OCI-LY3 (cell line): ENCODE measurements at regions not wholly inside any gene's neighbourhood (a gene's known extent, or its start where the extent isn't known, plus 50 kb on each side); places are given as distances from the start of the nearest gene placed in this dataset.

Source experiments
- H2AFZ ChIP-seq: fragments of 200-600, 300-600 bp; shearing (Covaris generic); 2 replicates; pipeline ENCODE4 v1.6.0; 2014; ENCODE audit warnings: antibody characterized with exemption, low read depth, low read length
- H3K27ac ChIP-seq: fragments of 200-600, 300-600 bp; sonication (generic); 2 replicates; pipeline ENCODE4 v1.5.1; 2014; ENCODE audit warnings: mild to moderate bottlenecking, low read length, moderate library complexity, mixed read lengths
- H3K27me3 ChIP-seq: fragments of 200-600, 300-600 bp; sonication (generic); 2 replicates; pipeline ENCODE4 v1.6.1; 2014; ENCODE audit warnings: low read depth, low read length, mixed read lengths
- H3K36me3 ChIP-seq: fragments of 200-600, 300-600 bp; sonication (generic); replicated peaks from 2 replicates; pipeline ENCODE3; 2014; ENCODE audit warnings: low read depth, low read length, mixed read lengths
- H3K4me1 ChIP-seq: fragments of 300-600, 200-600 bp; sonication (generic); 2 replicates; pipeline ENCODE4 v1.6.1; 2014; ENCODE audit warnings: low read length, mixed read lengths
- H3K4me2 ChIP-seq: fragments of 200-600, 300-600 bp; sonication (generic); 2 replicates; pipeline ENCODE4 v1.6.1; 2014; ENCODE audit warnings: low read length, mixed read lengths
- H3K4me3 ChIP-seq: fragments of 300-600, 200-600 bp; sonication (generic); 2 replicates; pipeline ENCODE4 v1.5.1; 2014; ENCODE audit warnings: antibody characterized with exemption, mild to moderate bottlenecking, low read length, moderate library complexity
- H3K79me2 ChIP-seq: fragments of 300-600, 200-600 bp; shearing (Covaris generic); 2 replicates; pipeline ENCODE4 v1.6.1; 2014; ENCODE audit warnings: mild to moderate bottlenecking, low read length, mixed read lengths
- H3K9ac ChIP-seq: fragments of 300-600, 200-600 bp; shearing (Covaris generic); 2 replicates; pipeline ENCODE4 v1.6.0; 2014; ENCODE audit warnings: mild to moderate bottlenecking, low read length, moderate library complexity
- H3K9me3 ChIP-seq: fragments of 200-600, 300-600 bp; shearing (Covaris generic); 2 replicates; pipeline ENCODE4 v1.6.1; 2014; ENCODE audit warnings: low read length, mixed read lengths; ENCODE audit not compliant: insufficient read depth
- H4K20me1 ChIP-seq: fragments of 200-600, 300-600 bp; sonication (generic); 2 replicates; pipeline ENCODE4 v1.6.1; 2016; ENCODE audit warnings: low read length, mixed read lengths; ENCODE audit not compliant: insufficient read depth
- CTCF ChIP-seq: fragments of 200-600, 300-600 bp; sonication (generic); IDR thresholded peaks from 2 replicates; pipeline ENCODE4 v1.5.1; 2014; ENCODE audit warnings: antibody characterized with exemption, low read length, low read depth
- EZH2phosphoT487 ChIP-seq: fragments of 200-600 bp; shearing (Covaris generic); IDR thresholded peaks from 2 replicates; pipeline ENCODE4 v1.6.1; 2018; ENCODE audit warnings: antibody characterized with exemption, mixed run types, low read depth

GRCh38 chr7:121639705-121640104 is 233.3 kb upstream of the PTPRZ1 start:
- Histone ChIP-seq H3K27me3 (no peaks in the 10 kb centered on the region), H3K4me2 (no peak overlapping the region)
- no peak for TF ChIP-seq EZH2phosphoT487
- TF ChIP-seq CTCF, result no peak

DNA sequence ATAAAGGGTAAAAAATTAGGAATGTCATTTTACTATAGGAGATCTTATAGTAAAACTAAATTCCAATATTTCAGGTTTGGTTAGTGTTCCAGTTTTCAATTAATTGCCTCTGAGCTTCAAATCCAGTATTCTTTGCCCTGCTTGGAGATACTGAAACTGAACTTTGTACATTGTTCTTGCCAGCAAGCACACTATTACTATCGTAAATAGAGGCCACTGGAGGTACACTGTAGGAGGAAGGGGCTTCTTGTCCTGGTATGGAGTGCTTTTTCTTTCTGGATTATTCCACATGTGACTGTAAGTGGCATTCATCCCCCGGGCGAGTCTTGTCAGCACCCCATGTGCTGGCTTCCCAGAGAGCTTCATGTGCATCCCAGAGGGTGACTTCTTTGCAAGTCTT is 234.7 kb upstream of the PTPRZ1 start:
- Histone ChIP-seq H3K4me3 (no peak overlapping the region), H3K27me3 (no peaks in the 10 kb centered on the region), H3K4me2 (no peak overlapping the region), H3K9me3 (no peaks in the 10 kb centered on the region), H3K9ac (no peak overlapping the region), H3K36me3 (no peaks in the 10 kb centered on the region), H3K4me1 (no peaks in the 10 kb centered on the region), H4K20me1 (no peaks in the 10 kb centered on the region), H2AFZ (no peak overlapping the region), H3K27ac (no peak overlapping the region), H3K79me2 (no peaks in the 10 kb centered on the region)
- TF ChIP-seq EZH2phosphoT487, result no peak
- no peak for TF ChIP-seq CTCF

More at GRCh38 chr7:121639705-121640104, 233.3 kb upstream of the PTPRZ1 start:
- no peaks in the 10 kb centered on the region for H3K36me3 ChIP-seq
- no peak overlapping the region for H3K4me3 ChIP-seq
- H2AFZ ChIP-seq, result no peak overlapping the region
- H3K9me3 ChIP-seq, result no peaks in the 10 kb centered on the region
- no peaks in the 10 kb centered on the region for H3K4me1 ChIP-seq
- H3K79me2 ChIP-seq, result no peaks in the 10 kb centered on the region
- no peaks in the 10 kb centered on the region for H4K20me1 ChIP-seq
- H3K27ac ChIP-seq, result no peak overlapping the region
- H3K9ac ChIP-seq, result no peak overlapping the region

GRCh38 chr7:121634356-121634755 is 238.2 kb upstream of the FAM3C start:
- Histone ChIP-seq H3K36me3 (no peaks in the 10 kb centered on the region), H2AFZ (no peak overlapping the region), H3K27me3 (no peaks in the 10 kb centered on the region), H3K79me2 (no peaks in the 10 kb centered on the region), H3K4me1 (no peaks in the 10 kb centered on the region), H3K4me3 (no peak overlapping the region), H3K4me2 (no peak overlapping the region), H3K27ac (no peak overlapping the region), H3K9ac (no peak overlapping the region), H4K20me1 (no peaks in the 10 kb centered on the region), H3K9me3 (no peaks in the 10 kb centered on the region)
- TF ChIP-seq EZH2phosphoT487, result no peak
- TF ChIP-seq CTCF, result no peak

- no peak overlapping the region for H3K4me3 ChIP-seq
- no peaks in the 10 kb centered on the region for H3K27me3 ChIP-seq
- no peak for TF ChIP-seq CTCF
- TF ChIP-seq EZH2phosphoT487, result no peak
Measured at GRCh38 chr7:121633186-121633585, 237.1 kb upstream of the FAM3C start.

More at GRCh38 chr7:121633186-121633585, 237.1 kb upstream of the FAM3C start:
- Histone ChIP-seq H3K27ac (no peak overlapping the region), H3K36me3 (no peaks in the 10 kb centered on the region), H4K20me1 (no peaks in the 10 kb centered on the region), H3K79me2 (no peaks in the 10 kb centered on the region), H2AFZ (no peak overlapping the region), H3K9me3 (no peaks in the 10 kb centered on the region), H3K4me2 (no peak overlapping the region), H3K4me1 (no peaks in the 10 kb centered on the region), H3K9ac (no peak overlapping the region)
